ENCODE measurements at regions not wholly inside any gene's neighbourhood (a gene's known extent, or its start where the extent isn't known, plus 50 kb on each side); places are given as distances from the start of the nearest gene placed in this dataset.

DNA sequence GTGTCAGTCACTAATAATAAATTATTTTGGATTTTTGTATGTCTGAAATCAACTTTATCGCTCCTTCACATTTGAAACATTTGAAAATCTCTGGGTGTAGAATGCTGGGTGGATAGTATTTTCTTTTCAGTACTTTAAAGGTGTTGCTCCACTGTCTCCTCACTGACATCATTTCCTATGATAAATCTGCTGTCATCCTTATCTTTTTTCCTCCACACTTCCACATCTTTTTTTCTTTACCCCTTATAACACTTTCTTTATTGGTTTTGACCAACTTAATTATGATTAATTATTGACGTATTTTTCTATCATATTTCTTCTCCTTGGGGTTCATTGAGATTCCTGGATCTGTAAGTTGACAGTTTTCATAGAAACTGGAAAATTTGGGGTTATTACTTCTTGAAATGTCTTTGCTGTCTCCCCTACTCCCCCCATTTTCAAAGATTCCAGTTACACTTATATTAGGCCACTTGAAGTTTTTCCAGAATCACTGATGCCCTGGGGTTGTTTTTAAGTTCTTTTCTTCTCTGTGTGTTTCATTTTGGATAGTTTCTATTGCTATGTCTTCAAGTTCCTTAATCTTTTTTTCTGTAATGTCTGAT, 177.5 kb upstream of the DIO3 start:
- DNase-seq (ENCODE audit: low spot score) = no peak
- no peak for FAIRE-seq

DNA sequence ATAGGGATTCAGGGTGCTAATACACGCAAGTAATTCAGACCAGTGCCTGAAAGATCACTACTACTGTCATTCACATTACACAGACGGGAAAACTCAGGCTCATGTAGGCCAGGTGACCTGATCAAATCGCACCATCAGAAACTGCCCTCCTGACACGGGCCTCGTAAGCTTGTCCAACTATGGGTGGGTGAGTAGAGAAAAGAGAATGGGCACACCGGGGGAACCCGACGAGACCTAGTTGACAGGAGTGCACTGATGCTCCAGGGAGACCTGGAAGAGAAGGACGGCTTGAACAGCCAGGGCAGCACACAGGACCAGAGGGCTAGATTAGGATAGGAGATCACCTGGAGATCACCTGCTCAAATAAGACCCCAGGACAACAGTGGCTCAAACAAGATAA, 166.9 kb upstream of the DIO3 start:
- FAIRE-seq = no peak
- no peak for DNase-seq (ENCODE audit: low spot score)

DNA sequence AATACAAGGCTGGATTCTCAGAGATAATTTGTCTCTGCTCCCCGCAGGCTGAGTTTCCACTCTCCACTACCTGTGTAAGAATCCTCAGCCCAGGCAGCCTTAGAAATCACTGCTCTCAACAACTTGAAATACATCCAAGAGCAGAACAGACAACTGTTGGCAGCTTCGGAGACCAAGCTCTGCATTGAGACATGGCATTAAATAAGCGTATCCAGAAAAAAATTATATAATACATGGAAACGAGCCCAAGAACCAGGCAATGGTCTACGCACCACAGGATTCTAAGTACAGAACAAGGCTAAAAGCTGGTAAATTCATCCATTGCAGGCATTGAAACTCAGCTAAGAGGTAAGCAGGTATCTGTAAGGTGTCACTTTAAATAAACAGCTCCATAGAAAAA, 165.5 kb upstream of the DIO3 start:
- no peak for FAIRE-seq
- no peak for DNase-seq (ENCODE audit: low spot score)

DNA sequence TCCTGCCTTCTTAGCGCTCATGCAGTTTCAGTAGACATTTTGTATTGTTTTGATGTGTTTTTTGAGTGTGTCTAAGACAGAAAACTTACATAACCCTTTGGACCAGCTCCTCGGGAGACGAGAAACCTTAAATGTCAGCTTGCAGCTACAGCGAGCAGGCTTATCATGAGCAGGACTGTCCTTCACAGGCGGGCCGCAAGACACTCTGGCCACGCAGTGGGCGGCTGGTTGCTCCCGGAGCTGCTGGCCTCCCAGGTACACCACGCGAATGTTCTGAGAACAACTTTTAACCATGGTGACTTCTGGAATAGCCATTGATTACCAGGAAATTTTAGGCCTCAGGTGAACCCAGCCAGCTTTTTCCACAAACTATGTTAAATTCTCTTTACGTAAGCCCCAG, 164.1 kb upstream of the DIO3 start:
- no peak for DNase-seq (ENCODE audit: low spot score)
- FAIRE-seq = no peak

DNA sequence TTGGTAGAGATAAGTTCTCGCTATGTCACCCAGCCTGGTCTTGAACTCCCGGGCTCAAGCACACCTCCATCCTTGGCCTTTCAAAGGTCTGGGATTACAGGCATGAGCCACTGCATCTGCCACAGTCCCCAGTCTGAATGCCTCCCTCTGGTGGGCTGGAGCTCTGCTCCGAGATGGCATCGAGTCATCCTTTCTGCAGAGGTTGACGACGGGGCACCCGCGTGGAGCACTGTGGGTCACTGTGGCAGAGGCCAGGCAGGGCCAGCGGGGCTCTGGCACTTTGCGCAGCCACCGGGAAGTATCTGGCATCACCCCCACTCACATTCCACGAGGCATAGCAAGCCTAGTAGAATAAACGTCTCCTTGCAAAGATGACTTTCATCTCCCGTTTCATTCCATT, 163.3 kb upstream of the DIO3 start:
- no peak for DNase-seq (ENCODE audit: low spot score)
- no peak for FAIRE-seq

DNA sequence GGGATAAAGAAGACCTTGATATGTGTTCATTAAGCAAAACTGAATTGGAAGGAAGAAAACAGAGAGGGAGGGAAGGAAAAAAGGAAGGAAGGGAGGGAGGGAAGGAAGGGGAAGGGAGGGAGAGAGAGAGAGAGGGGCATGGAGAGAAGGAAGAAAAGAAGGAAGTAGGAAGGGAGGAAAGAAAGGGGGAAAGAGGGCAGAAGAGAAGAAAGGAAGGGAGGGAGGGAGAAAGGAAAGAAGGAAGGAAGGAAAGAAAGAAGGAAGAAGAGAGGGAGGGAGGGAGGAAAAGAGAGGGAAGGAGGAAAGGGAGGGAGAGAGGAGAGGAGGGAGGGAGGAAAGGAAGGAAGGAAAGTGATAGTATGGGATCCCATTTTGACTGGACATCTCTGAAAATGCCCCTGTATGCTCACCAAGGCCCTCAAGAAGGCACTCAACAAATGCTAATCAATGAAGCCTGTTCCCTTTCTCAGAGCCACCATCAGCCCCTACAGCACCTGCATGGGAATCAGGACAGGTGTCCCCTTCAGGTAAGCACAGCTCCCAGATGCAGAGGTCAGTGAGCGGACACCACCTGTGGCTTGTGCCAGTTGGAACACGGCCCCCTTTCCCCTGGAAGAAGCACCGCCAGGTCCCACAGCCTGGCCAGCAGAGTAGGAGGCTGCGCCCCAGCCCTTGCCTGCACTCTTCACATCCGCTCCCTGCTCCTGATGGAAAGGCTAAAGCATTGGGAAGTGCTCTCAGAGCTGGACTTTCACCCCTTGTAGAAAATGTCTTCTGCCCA, 161.4 kb upstream of the DIO3 start:
- DNase-seq (ENCODE audit: low spot score) = no peak
- no peak for FAIRE-seq

DNA sequence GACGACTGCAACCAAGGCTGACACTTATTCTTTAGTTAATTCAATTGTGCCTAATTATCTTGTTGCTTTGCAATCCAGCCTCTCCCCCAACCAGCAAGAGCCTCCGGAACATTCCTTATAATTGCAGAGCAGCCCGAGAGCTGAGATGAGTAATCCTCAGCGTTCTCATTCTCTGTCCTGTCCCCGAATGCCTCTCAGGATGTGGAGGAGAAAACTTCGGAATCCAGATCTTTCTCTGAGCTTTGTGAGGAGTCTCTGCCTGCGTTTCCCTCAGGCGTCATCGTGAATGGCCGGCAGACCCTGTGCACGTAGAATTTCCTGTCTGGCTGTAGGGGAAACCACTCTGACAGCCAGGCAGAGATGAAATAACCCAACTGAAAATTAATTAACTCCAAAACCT, 160.5 kb upstream of the DIO3 start:
- FAIRE-seq (no peak), DNase-seq (ENCODE audit: low spot score) (no peak)

DNA sequence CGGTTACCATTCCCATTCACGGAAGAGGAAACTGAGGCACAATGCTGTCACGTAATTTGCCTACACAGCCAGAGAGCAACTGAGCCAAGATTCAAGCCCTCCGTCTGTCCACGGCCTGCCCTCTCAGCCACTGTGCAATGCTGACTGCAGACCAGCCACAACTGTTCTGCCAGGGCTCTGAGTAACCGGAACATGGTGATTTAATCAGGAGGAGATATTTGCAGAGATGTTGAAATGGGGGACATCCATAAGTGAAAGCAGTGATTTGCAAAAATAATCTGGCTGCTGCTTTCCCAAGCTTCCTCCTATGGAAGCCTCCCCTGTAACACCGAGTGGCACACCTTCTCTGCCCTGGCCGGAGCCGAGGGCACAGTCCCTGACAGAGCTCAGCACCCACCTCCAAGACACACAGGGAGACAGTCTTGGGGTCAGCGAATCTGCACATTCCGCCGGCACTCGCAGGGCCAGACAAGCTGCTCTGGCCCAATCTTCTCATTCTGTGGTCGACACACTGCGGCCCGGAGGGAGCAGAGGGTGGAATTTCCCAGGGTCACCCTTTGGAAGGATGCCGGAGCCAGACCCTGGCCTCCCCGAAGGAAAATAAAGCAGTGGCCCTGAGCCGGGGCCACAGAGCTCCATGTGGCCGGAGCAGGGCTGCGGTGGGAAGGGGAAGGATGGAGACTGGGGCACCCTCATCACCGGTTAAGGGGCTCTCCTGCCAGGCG, 158.2 kb upstream of the DIO3 start:
- FAIRE-seq (no peak), DNase-seq (ENCODE audit: low spot score) (no peak)

DNA sequence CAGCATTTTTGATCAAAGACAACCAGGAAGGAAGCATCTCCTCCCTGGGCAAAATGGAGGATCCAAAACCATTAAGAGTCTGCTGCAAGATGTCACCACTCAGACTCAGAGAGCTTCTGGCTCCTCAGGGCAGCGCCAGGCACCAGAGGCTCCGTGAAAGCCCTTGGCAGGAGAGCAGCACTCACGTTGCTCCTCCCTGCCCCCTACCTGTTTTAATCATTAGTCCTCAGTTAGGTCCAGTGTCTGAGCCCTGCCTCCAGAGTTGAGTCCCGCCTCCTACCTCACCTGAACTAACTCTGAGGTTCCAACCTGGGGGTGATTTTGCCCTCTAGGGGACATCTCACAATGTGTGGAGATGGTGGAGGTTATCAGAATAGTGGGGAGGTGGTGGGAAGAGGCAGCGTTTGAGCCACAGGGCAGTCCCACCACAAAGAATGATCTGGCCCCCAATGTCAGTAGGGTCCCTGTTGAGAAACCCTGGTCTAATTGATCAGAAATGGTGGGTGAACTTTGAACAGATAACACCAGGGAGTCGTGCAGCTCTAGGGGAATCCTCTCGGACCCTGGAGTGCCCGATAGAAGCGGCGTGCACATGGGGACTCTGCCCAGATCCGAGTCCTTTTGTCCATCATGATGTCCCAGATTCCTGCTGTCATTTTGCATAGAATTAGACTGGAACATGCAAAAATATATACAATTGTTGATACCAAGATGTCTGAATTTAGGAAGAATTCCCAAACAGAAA, 156.7 kb upstream of the DIO3 start:
- no peak for FAIRE-seq
- DNase-seq (ENCODE audit: low spot score) = no peak

DNA sequence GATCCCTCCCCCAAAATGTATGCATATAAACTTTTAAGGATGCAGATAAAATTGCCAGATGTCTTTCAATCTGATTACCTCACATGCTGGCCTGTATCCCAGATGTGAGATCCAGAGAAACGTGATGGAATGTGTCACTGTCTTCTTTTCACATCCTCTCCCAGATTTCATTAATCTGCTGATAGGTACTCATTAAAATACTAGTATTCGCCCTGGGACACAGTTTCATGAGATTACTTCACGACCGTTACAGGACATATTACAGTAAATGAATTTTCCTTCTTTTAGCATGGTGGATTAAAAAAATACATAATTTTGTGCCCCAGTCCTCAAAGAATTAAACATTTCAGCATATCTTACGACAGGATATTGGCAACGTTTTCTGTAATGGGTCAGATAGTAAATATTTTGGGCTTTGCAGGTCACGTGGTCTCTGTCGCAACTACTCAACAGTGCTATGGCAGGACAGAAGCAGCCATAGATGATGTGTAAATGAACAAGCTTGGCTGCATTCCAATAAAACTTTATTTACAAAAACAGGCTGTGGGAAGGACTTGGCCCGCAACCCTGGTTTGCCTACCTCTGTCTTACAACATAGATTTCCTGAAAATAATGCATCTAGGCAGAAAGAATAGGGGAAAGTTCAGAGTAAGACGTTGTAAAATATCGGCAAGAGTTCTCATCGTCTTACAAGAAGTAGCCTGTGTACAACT, 156.0 kb upstream of the DIO3 start:
- no peak for FAIRE-seq
- no peak for DNase-seq (ENCODE audit: low spot score)

DNA sequence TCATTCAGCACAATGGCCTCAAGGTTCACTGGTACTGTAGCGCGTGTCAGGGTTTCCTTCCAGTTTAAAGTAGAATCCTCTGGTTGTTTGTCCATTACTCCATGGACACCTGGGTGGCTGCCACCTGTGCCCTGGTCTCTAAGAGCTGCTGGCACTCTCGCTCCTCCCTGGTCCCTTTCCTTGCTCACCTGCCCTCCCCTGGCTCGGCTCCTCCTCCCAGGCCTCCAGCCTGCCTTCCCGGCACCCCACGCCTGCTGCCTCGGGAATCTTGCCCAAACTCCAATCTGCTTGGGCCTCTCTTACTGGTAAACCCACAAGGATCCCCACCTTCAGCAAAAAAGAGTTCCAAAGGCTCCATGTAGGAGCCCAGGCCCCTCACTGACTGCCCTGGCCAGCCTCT, 154.4 kb upstream of the DIO3 start:
- no peak for FAIRE-seq
- DNase-seq (ENCODE audit: low spot score) = no peak

DNA sequence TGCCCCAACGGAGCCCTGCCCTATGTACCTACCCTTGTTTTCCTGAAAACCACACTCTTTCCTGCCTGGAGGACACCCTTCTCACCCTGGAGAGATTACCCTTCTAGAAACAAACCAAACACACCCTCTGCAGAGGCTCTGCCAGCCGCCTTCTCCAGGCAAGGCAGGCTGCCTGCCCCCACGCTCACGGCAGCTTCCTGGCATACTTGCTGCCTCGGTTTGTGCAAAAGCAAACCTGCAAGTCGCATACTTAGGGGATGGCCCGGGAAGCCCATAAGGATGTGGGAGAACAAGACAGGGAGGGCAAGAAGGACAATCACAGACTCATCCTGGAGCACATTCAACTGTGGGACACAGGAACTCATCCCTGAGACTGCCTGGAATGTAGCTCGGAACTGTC, 154.0 kb upstream of the DIO3 start:
- FAIRE-seq (no peak), DNase-seq (ENCODE audit: low spot score) (no peak)

DNA sequence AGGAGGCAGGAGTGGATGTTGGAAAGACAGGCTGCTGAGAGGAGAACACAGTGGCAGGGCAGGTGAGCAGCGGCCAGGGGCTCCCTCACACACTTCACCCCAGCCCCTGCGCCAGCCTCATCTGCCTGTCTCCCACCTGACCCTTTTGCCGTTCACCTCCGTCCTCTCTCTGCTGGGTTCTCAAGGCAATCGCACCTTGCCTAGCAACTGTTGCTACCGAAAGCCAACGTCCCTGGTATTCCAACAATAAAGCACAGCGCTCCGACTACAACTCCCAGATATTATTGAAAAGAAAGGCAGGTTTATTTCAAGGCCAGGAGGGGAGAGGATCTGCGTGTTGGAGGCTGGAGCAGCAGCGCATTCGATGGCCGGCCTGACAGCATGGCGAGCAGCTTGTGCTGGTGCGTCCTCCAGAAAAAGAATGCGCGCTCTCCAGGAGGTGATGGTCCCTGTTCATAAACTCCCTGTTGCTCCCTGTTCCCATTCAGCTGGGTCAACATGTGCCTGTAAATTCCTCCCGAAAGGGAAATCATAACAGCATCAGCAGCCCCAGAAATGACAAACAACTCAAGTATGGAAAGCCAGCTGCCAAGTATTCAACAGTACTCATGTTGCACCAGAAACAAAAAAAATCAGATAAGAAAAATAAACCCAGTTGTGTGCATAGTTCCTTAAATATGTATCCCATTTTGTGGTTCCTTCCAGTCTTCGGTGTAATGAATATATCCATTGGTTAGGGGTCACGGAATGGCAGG, 153.0 kb upstream of the DIO3 start:
- no peak for DNase-seq (ENCODE audit: low spot score)
- no peak for FAIRE-seq

DNA sequence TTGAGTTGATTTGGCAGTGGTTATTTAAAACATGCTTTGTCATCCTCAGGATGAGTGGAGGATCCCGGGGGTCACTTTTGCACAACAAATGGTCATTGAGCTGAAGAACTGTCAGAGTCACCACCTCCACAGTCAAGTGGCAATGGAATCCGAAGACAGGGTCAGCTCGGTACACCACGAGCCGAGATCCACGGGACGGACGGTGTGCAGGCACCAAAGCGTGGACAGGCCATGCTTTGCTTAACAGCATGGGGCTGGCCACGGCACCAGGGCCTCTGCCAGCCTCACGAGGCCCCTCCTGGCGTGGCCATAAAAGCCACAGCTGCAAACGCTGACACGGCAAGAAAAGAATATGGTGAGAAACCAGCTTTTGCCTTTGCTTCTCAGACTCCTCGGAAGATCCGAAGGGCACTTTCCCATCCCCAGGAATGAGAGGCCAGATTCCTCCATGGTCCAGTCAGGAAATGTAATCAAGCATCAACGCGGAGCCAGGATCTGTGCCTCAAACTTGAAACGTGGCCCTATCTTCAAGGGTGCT, 152.2 kb upstream of the DIO3 start:
- FAIRE-seq = no peak
- DNase-seq (ENCODE audit: low spot score) = no peak

DNA sequence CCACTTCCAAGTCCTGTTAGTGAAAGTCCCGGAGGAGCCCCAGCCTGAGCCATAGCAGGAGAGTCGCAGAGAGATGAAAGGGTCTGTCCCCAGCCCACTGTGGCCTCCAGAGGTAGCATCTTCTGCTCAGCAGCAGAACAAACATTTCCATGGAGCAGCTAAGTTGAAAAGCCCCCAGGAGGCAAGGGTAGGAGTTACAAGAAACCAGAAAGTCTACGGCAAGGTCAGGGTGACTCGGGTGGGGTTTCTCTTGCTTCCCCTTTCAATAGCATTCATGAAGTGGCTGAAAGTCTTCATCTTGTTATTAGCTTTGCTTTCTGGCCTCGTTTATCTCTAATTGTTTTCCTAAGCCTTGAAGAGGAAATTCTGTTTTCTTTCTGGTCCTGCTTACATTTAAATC, 151.2 kb upstream of the DIO3 start:
- no peak for DNase-seq (ENCODE audit: low spot score)

DNA sequence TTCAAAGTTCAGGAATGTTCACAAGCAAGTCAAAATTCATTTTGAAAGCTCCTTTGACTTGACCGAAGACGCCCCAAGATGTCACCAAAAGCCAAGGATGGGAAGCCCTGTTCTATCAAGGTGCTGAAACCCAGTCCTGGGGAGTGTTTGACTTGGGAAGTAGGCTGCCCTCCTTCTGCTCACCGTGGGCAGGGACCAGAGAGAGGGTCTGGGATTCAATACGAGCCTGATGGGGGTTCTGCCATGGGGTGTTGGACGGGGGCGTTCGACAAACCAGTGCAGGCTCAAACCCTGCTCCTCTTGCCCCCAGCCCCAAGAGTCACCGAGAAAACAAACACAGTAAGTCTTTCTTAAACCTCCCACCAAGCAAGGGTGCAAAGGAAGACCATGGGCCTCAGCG, 150.1 kb upstream of the DIO3 start:
- FAIRE-seq = no peak

More for the DNA sequence above, 151.2 kb upstream of the DIO3 start:
- no peak for FAIRE-seq

DNA sequence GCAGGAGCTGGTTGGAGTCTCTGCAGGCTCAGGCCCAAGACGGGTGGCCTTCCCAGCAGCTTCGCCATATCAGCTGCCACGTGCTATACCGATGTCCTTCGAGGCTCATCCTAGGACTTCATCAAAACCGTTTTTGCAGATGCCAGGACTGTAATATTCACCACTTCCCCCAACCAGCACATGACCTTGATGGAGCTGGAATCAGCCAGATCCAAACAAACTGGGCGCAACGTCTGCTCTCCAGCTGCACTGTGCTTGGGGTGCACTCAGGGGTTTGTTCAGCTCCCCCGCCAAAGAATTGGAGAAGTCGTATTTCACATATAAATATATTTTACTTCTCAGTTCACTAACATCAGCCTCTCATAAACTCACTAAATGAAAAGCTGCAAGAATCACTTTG, 149.5 kb upstream of the DIO3 start:
- DNase-seq (ENCODE audit: low spot score) (no peak), FAIRE-seq (no peak)

More for the DNA sequence above, 150.1 kb upstream of the DIO3 start:
- DNase-seq (ENCODE audit: low spot score) = no peak

DNA sequence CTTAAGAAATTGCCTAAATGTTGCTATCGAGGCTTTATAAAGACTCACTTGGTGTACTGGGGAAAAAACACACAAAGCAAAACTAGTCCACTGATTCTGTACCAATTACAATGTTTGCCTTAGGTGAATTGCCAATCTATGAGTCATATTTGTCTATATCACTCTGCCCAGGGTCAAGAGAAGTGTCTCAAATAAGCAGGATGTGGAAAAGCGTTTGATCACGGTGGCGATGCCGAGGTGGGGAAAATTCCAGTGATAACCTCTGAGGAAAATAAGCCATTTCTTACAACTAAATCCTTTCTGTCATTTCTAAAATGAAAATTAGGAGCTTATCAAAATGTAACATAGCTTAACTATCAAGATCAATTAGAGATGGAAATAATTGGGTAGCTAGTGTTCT, 148.6 kb upstream of the DIO3 start:
- DNase-seq (ENCODE audit: low spot score) (no peak), FAIRE-seq (no peak)

DNA sequence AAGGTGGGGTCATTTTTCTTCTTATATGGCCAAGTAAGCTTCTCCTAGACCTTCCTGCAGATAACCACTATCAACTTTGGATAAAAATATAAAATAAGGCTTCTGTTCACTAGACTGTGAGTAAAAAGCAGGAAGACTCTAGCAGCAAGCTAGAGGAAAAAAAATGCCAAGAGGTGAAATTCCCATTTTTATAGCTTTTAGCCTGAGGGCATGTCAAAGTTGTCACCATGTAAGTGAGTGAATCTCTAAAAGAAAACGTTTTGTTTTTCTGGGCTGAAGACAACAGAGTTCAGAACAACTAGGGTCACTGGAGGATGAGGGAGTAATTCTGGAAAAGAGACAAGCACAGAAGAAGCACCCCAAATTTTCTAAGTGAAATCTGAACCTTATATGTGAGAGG, 143.9 kb upstream of the DIO3 start:
- no peak for DNase-seq (ENCODE audit: low spot score)
- no peak for FAIRE-seq

DNA sequence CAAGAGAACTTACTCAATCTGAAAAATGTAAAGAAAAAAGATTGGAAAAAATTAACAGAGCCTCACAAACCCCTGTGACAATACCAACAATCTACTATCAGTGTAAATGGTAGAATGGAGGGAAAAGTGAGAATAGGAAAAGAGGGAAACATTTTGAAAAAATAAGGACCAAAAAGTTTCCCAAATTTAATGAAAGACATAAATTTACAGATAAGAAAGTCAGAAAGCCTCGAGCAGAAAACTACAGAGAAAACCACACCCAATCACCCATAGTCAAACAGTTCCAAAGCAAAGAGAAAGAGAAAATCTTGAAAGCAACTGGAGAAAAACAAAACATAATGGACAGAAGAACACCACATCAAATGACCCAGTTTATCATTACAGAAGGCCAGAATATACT, 142.7 kb upstream of the DIO3 start:
- DNase-seq (ENCODE audit: low spot score) = no peak
- FAIRE-seq = no peak
